ENCODE measurements at regions not wholly inside any gene's neighbourhood (a gene's known extent, or its start where the extent isn't known, plus 50 kb on each side); places are given as distances from the start of the nearest gene placed in this dataset.

- no peak for TF ChIP-seq CTCF (IDR thresholded peaks at IDR 0.05)
- TF ChIP-seq SIN3A (IDR thresholded peaks at IDR 0.05; ENCODE audit: borderline replicate concordance, insufficient read depth, low read depth, low read length): no peak
- TF ChIP-seq POLR2AphosphoS5 (IDR thresholded peaks at IDR 0.05; ENCODE audit: low read depth, low read length): no peak
- no peak for TF ChIP-seq REST (IDR thresholded peaks at IDR 0.05; ENCODE audit: insufficient read depth in 1 of 2, low read depth in 2 of 2, low read length in 1 of 2)
- TF ChIP-seq TCF7L2 (IDR thresholded peaks at IDR 0.05; ENCODE audit: low read depth, low read length): no peak
Measured at GRCh38 chr9:87810679-87811178, 71.9 kb upstream of the SPATA31E1 start.

Data from Panc1 (cell line).